CD4-positive, alpha-beta T cell (primary cell): ENCODE measurements at regions not wholly inside any gene's neighbourhood (a gene's known extent, or its start where the extent isn't known, plus 50 kb on each side); places are given as distances from the start of the nearest gene placed in this dataset.
A peak's percentile ranks its signal among the peaks of the same experiment; 100 is the strongest.

Experiments
- ATAC-seq: fragments of 200-7000 bp; cut with Tn5 transposase; one replicate; pipeline ENCODE4 v1.10.0; 2022; ENCODE audit warnings: mild to moderate bottlenecking; ENCODE audit not compliant: poor library complexity
- CTCF ChIA-PET: fragments of 350-600 bp; sonication (Branson Sonifier 250); formaldehyde crosslinking; loops from one replicate; lab custom pipeline; 2021; ENCODE audit warnings: antibody characterized with exemption, inconsistent platforms; lab: Charles Lee
- POLR2A ChIA-PET: fragments of 350-600 bp; sonication (Branson Sonifier 250); formaldehyde crosslinking; loops from one replicate; lab custom pipeline; 2021; ENCODE audit warnings: antibody characterized with exemption, inconsistent platforms; lab: Charles Lee
- DNase-seq, 14 experiments: peaks; one replicate each; pipeline ENCODE4 v3.0.0-alpha.2; 2013 to 2020; ENCODE audit warnings: mixed read lengths in 2 of 14
- H3K27ac ChIP-seq, 2 donors: one replicate each; pipeline versions ENCODE4 v1.5.1 to v1.7.0; 2013; ENCODE audit warnings: low read length in 2 of 2, low read depth in 1 of 2, mild to moderate bottlenecking in 1 of 2
- H3K27me3 ChIP-seq, 2 experiments: 1 replicate in 1 of 2; 2 replicates in 1 of 2; pipeline versions ENCODE4 v1.6.1 to v1.7.0; 2013; ENCODE audit warnings: low read length in 2 of 2, control low read depth in 1 of 2, mild to moderate bottlenecking in 1 of 2, moderate library complexity in 1 of 2; ENCODE audit not compliant: insufficient read depth in 2 of 2, control insufficient read depth in 1 of 2
- H3K36me3 ChIP-seq: one replicate; pipeline ENCODE4 v1.6.1; 2013; ENCODE audit warnings: low read length, control low read depth; ENCODE audit not compliant: insufficient read depth
- H3K4me1 ChIP-seq: one replicate; pipeline ENCODE4 v1.6.1; 2013; ENCODE audit warnings: low read length, control low read depth; ENCODE audit not compliant: insufficient read depth
- H3K4me3 ChIP-seq: one replicate; pipeline ENCODE4 v1.5.1; 2013; ENCODE audit warnings: mild to moderate bottlenecking, low read length, moderate library complexity
- H3K9me3 ChIP-seq, 2 experiments: 1 replicate in 1 of 2; 2 replicates in 1 of 2; pipeline versions ENCODE4 v1.6.1 to v1.7.0; 2013; ENCODE audit warnings: low read length in 2 of 2, mild to moderate bottlenecking in 2 of 2, control low read depth in 1 of 2, moderate library complexity in 1 of 2; ENCODE audit not compliant: control insufficient read depth in 1 of 2, insufficient read depth in 1 of 2
- H3K27ac Mint-ChIP-seq: one replicate; pipeline ENCODE4 v1.8.0; 2020; ENCODE audit warnings: mixed read lengths
- H3K27me3 Mint-ChIP-seq: one replicate; pipeline ENCODE4 v1.8.0; 2021; ENCODE audit warnings: mixed read lengths
- H3K36me3 Mint-ChIP-seq: one replicate; pipeline ENCODE4 v1.8.0; 2021; ENCODE audit warnings: low read depth, mixed read lengths
- H3K4me1 Mint-ChIP-seq: one replicate; pipeline ENCODE4 v1.8.0; 2021; ENCODE audit warnings: low read depth, mixed read lengths
- H3K4me3 Mint-ChIP-seq: one replicate; pipeline ENCODE4 v1.8.0; 2020; ENCODE audit warnings: mild to moderate bottlenecking, mixed read lengths
- H3K9me3 Mint-ChIP-seq: one replicate; pipeline ENCODE4 v1.8.0; 2020; ENCODE audit warnings: mixed read lengths
- CTCF ChIP-seq: fragments of 200-600 bp; IDR thresholded peaks from one replicate; pipeline ENCODE4 v1.8.0; 2022; ENCODE audit warnings: antibody characterized with exemption, mild to moderate bottlenecking
- intact Hi-C, 2 experiments: fragments of 100-400 bp; cut with DNase I in 1 of 2; cut with micrococcal nuclease in 1 of 2; formaldehyde crosslinking; loops; one replicate each; pipeline versions ENCODE4 v1.15.1 to v1.9.0; 2023 to 2025; cut with DNase I, micrococcal nuclease

- Mint-ChIP-seq H3K27ac (no peak overlapping the region), H3K9me3 (no peaks in the 10 kb centered on the region), H3K4me1 (no peaks in the 10 kb centered on the region), H3K27me3 (no peaks in the 10 kb centered on the region), H3K4me3 (no peak overlapping the region), H3K36me3 (no peaks in the 10 kb centered on the region)
- ATAC-seq (no peak), DNase-seq (no peak)
- no peak for TF ChIP-seq CTCF
- intact Hi-C loops = no loop called here
- Histone ChIP-seq H3K27ac (no peak overlapping the region), H3K4me3 (no peak overlapping the region), H3K27me3 (no peaks in the 10 kb centered on the region), H3K4me1 (no peaks in the 10 kb centered on the region), H3K9me3 (no peaks in the 10 kb centered on the region), H3K36me3 (no peaks in the 10 kb centered on the region)
- CTCF ChIA-PET = no interaction called here
- POLR2A ChIA-PET = no interaction called here
Observed at GRCh38 chr14:22462923-22463322, 126.1 kb downstream of the DAD1 start.

- Mint-ChIP-seq H3K27ac (no peak overlapping the region), H3K9me3 (no peaks in the 10 kb centered on the region), H3K36me3 (no peaks in the 10 kb centered on the region), H3K27me3 (no peaks in the 10 kb centered on the region), H3K4me1 (no peaks in the 10 kb centered on the region), H3K4me3 (no peak overlapping the region)
- intact Hi-C loops = no loop called here
- DNase-seq = peak in 1 of 14 experiments; percentile 7
- CTCF ChIA-PET = no interaction called here
- Histone ChIP-seq H3K4me1 (no peaks in the 10 kb centered on the region), H3K27me3 (no peaks in the 10 kb centered on the region), H3K4me3 (no peak overlapping the region), H3K36me3 (no peaks in the 10 kb centered on the region), H3K27ac (no peak overlapping the region), H3K9me3 (no peaks in the 10 kb centered on the region)
- no peak for TF ChIP-seq CTCF
- no peak for ATAC-seq
- POLR2A ChIA-PET = no interaction called here
Observed at GRCh38 chr14:22460461-22461195, 128.4 kb downstream of the DAD1 start.

GRCh38 chr14:22458737-22459136, 130.3 kb downstream of the DAD1 start:
- no peaks in the 10 kb centered on the region for H3K36me3 Mint-ChIP-seq

More at GRCh38 chr14:22458737-22459136, 130.3 kb downstream of the DAD1 start:
- Histone ChIP-seq H3K9me3 (no peaks in the 10 kb centered on the region), H3K4me1 (no peaks in the 10 kb centered on the region), H3K4me3 (no peak overlapping the region), H3K36me3 (no peaks in the 10 kb centered on the region), H3K27me3 (no peaks in the 10 kb centered on the region), H3K27ac (no peak overlapping the region)
- DNase-seq (no peak), ATAC-seq (no peak)
- no peak for TF ChIP-seq CTCF
- CTCF ChIA-PET = no interaction called here
- H3K4me3 Mint-ChIP-seq = no peak overlapping the region
- H3K27me3 Mint-ChIP-seq = no peaks in the 10 kb centered on the region
- POLR2A ChIA-PET = no interaction called here
- intact Hi-C loops = no loop called here
- H3K9me3 Mint-ChIP-seq = no peaks in the 10 kb centered on the region
- H3K27ac Mint-ChIP-seq = no peak overlapping the region
- H3K4me1 Mint-ChIP-seq = no peaks in the 10 kb centered on the region
